Inflammatory macrophage (primary cell): ENCODE measurements at regions not wholly inside any gene's neighbourhood (a gene's known extent, or its start where the extent isn't known, plus 50 kb on each side); places are given as distances from the start of the nearest gene placed in this dataset.
"Not testable (repeated sequence)": the region's sequence is repeated elsewhere in the genome, so short reads cannot be mapped to it uniquely, and the experiment has no call there.

ENCODE experiments used
- DNase-seq, 2 donors: peaks; one replicate each; pipeline ENCODE4 v3.0.0-alpha.2; 2020 to 2022

DNA sequence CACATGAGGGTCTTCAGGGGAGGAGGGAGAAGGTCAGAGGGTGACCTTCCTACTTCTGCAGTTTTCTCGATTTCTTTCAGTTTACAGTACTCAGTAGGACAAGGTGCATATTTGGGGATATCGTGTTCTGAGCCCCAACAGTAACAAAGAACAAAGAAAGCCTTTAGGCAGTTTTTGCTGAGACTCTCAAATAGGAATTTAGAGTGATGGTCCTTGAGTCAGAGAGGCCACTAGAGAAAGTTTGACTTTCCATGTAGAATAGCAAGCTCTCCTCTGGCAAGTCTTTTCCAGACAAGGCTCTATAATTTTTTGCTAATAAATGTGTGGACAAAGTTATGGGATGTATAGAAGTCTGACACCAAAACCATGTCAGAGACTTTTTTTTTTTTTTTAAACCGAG lies 194.6 kb downstream of the TM9SF2 start:
- no peak for DNase-seq

GRCh38 chr13:99693852-99694611 lies 192.8 kb downstream of the TM9SF2 start:
- DNase-seq, result no peak

DNA sequence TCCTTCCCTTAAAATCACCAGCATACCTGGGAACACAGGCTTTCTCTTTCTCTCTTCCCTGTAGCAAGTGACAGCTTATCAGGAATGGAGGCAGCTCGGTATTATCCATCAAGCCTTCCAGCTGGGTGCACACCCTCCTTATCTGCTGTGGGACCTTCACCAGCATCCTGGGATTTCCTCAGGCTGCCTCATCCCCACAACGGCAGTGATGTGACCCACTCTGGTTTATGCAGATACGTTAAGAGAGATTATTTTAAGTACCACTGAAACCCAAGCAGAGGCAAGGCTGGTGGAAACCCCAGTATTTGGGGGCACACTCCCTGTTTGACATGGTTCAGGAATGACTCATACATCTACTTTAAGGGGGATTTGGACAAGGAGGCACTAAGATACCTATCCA lies 192.1 kb downstream of the TM9SF2 start:
- no peak for DNase-seq

- DNase-seq, result no peak
Observed at GRCh38 chr13:99692854-99693253, 191.6 kb downstream of the TM9SF2 start.

DNA sequence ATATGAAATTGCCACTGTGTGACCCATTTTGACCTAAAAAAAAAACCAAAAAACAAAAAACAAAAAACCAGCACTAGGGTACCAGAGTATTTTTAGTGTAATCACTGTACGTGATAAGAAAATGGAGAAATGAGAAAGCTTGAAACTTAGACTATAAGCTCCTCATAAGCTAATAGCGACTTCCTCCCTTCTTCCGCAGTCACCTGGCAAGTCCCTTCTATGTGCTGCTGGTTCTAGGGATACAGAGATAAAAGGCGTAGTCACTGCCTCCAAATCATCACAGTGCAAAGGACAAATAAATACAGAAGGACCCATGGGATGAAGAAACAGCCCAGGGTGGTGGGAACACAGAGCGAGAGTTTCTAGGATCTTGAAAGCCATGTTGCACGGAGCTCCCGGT lies 190.3 kb downstream of the TM9SF2 start:
- no peak for DNase-seq

DNA sequence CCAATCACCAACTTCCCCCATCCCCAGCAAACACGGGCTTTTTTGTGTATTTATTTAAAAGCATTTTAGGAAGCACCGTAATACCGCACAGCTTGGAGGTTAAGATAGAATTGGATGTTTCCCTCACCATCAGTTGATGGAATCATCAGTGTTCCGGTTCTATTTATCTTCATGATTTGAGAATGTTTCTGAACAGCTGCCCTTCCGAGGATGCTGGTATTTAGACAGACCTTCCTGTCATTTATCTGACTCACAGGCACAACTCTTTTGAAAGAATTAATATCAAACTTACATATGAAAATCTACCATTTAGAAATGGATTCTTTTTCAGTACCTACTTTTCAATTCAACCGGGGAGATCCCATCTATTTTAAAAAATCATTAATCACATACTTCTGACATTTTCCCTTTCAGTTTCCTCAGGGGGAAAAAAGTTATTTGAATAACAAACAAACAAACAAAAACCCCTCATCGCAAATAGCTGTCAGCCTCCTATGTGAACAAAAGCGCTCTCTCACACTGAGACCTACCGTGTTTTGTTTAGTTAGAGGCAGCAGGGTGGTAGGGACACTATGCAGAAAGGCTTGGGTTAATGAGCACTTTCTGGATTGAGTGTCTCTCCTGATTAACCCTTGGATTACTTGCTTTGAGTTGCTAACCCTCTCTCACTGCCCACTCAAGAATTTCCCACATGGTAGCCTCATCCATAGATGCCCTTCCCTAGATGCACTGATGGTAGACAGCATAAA lies 189.3 kb downstream of the TM9SF2 start:
- no peak for DNase-seq

DNA sequence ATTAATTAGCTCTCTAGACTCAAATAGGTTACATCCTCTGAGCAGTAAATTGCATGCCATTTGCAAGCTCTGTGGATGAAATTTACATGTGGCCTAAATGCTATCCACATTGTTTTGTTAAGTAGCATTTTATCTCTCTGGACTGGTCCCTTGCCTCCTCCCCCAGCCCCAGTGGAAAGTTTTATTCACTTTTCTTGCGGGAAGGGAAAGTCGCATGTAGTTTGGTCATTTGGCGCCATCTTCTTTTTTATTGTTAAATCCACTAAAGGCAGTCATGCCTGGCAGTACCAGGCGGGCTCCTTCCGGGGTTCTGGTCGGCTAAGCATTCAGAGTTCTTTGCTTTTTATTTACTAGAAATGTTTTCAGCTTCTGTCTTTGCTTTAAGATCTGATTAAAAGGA lies 188.7 kb downstream of the TM9SF2 start:
- DNase-seq, result no peak

GRCh38 chr13:99688776-99689175 lies 187.5 kb downstream of the TM9SF2 start:
- no peak for DNase-seq

GRCh38 chr13:99687723-99688397 lies 186.6 kb downstream of the TM9SF2 start:
- no peak for DNase-seq

GRCh38 chr13:99686944-99687411 lies 185.7 kb downstream of the TM9SF2 start:
- DNase-seq, result no peak

GRCh38 chr13:99686157-99686572 lies 184.9 kb downstream of the TM9SF2 start:
- DNase-seq, result no peak

GRCh38 chr13:99681695-99682094 lies 180.4 kb downstream of the TM9SF2 start:
- no peak for DNase-seq

- no peak for DNase-seq
Observed at GRCh38 chr13:99677116-99677951, 176.1 kb downstream of the TM9SF2 start.

DNA sequence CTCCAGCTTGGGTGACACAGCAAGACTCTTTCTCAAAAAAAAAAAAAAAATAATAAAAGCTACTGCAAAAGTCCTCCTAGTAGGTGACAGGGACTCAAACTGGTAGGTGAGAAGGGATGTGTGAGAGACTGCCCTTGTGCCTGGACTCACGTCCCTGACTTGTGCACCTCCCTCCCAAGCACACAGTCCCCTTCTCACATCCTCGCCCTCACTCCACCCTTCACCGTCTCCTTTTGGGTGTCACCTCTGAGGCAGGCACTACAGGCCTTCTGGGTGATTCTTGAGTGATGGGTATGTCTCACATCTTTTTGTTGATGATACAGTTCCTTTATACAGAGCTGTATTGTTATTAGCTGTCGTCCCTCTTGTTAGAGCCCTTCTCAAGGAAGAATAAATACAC lies 170.5 kb downstream of the TM9SF2 start:
- DNase-seq, result no peak

GRCh38 chr13:99669096-99669495 lies 167.8 kb downstream of the TM9SF2 start:
- not testable (repeated sequence) for DNase-seq

DNA sequence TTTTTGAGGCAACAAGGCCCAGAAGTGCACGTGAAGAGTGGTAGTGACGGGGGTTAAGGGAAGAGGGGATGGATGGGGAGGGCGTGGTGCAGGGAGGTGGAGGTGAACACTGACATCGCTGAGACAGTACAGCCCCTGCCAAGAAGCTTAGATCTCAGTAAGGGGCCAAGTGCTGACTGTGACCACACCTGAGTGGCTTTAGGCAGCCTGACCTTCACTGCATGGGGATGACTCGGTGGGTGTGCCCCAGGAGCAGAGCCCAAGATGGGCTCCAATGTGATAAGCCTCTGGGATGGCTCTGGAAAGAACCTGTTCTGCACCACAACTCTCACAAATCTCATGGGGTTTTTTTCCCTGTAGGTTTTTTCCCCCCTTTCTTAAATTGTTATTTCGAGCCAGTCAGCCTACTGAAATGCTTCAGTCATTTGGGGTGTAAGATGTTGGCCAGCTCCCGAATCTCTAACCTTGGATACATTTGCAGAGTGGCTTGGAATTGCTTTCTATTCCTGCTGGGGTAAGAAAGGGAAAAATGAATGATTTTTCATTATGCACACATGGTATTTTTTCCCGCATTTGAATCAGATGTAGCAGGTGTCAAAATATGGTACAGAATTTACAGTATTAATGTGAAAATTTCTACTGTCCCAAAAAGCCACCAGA lies 165.0 kb downstream of the TM9SF2 start:
- DNase-seq, result no peak

- DNase-seq, result no peak
Observed at GRCh38 chr13:99665711-99666110, 164.4 kb downstream of the TM9SF2 start.

- no peak for DNase-seq
Observed at GRCh38 chr13:99663908-99664307, 162.6 kb downstream of the TM9SF2 start.

- DNase-seq, result no peak
Observed at GRCh38 chr13:99663185-99663825, 162.0 kb downstream of the TM9SF2 start.

- DNase-seq, result no peak
Observed at GRCh38 chr13:99662678-99663077, 161.4 kb downstream of the TM9SF2 start.

GRCh38 chr13:99661791-99662190 lies 160.5 kb downstream of the TM9SF2 start:
- DNase-seq, result no peak
